C1 segment of cervical spinal cord (tissue), 14 donors: ENCODE measurements at regions not wholly inside any gene's neighbourhood (a gene's known extent, or its start where the extent isn't known, plus 50 kb on each side); places are given as distances from the start of the nearest gene placed in this dataset.

Source experiments
- DNase-seq, 14 donors: peaks; one replicate each; lab custom pipeline; 2025; lab: John Stamatoyannopoulos, UW

GRCh38 chr1:30253807-30254440, 469.5 kb downstream of the MATN1 start:
- DNase-seq, result no peak

- DNase-seq, result no peak
Observed at GRCh38 chr1:30253361-30253760, 470.0 kb downstream of the MATN1 start.

- DNase-seq, result no peak
Observed at GRCh38 chr1:30250984-30251850, 472.2 kb downstream of the MATN1 start.

GRCh38 chr1:30250338-30250983, 472.9 kb downstream of the MATN1 start:
- no peak for DNase-seq

GRCh38 chr1:30249446-30250337, 473.7 kb downstream of the MATN1 start:
- DNase-seq, result no peak

- DNase-seq, result no peak
Observed at GRCh38 chr1:30248774-30249173, 474.6 kb downstream of the MATN1 start.

- no peak for DNase-seq
Observed at GRCh38 chr1:30248373-30248772, 475.0 kb downstream of the MATN1 start.

GRCh38 chr1:30244801-30245200, 478.6 kb downstream of the MATN1 start:
- DNase-seq, result no peak

- DNase-seq, result no peak
Observed at GRCh38 chr1:30242722-30243457, 480.5 kb downstream of the MATN1 start.

- DNase-seq, result no peak
Observed at GRCh38 chr1:30242168-30242567, 481.2 kb downstream of the MATN1 start.

- no peak for DNase-seq
Observed at GRCh38 chr1:30241681-30242080, 481.7 kb downstream of the MATN1 start.

- DNase-seq, result peak in 3 of 14 donors; percentile 2 to 9 (median 4)
Observed at GRCh38 chr1:30234091-30234490, 489.3 kb downstream of the MATN1 start.

- DNase-seq, result no peak
Observed at GRCh38 chr1:30232288-30232899, 491.0 kb downstream of the MATN1 start.

GRCh38 chr1:30229960-30230359, 493.4 kb downstream of the MATN1 start:
- no peak for DNase-seq

GRCh38 chr1:30229557-30229956, 493.8 kb downstream of the MATN1 start:
- no peak for DNase-seq

- no peak for DNase-seq
Observed at GRCh38 chr1:30226648-30227047, 496.7 kb downstream of the MATN1 start.

GRCh38 chr1:30225357-30225756, 498.0 kb downstream of the MATN1 start:
- no peak for DNase-seq

GRCh38 chr1:30219675-30220074, 503.7 kb downstream of the MATN1 start:
- DNase-seq, result no peak

- no peak for DNase-seq
Observed at GRCh38 chr1:30218438-30218837, 504.9 kb downstream of the MATN1 start.

GRCh38 chr1:30216602-30217001, 506.8 kb downstream of the MATN1 start:
- DNase-seq, result no peak
